ENCODE measurements at regions not wholly inside any gene's neighbourhood (a gene's known extent, or its start where the extent isn't known, plus 50 kb on each side); places are given as distances from the start of the nearest gene placed in this dataset.
"Not testable (repeated sequence)": the region's sequence is repeated elsewhere in the genome, so short reads cannot be mapped to it uniquely, and the experiment has no call there.

DNA sequence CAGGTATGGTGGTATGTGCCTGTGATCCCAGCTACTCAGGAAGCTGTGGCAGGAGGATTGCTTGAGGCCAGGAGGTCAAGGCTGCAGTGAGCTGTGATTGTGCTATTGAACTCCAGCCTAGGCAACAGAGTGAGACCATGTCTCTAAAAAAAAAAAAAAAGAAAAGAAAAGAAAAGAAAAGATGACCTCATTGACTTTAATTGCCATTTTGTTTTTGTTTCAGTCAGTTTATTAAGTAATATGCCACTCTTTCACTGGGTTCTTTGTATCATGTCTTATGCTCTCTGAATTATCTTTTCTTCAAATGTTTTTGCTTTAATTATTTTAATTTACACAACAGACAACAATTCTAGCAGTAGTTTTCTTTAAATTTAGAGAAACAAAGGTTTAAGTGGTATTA, 293.8 kb downstream of the TSHZ3 start:
- no peaks in the 10 kb centered on the region for H3K4me1 ChIP-seq (ENCODE audit: insufficient read depth)
- H3K4me3 ChIP-seq (ENCODE audit: low read depth, low read length) = no peak overlapping the region
- no peaks in the 10 kb centered on the region for H3K36me3 ChIP-seq (ENCODE audit: insufficient read depth)
- no peak for DNase-seq (ENCODE audit: extremely low spot score)
- no peak overlapping the region for H3K27ac ChIP-seq (ENCODE audit: low read depth)

DNA sequence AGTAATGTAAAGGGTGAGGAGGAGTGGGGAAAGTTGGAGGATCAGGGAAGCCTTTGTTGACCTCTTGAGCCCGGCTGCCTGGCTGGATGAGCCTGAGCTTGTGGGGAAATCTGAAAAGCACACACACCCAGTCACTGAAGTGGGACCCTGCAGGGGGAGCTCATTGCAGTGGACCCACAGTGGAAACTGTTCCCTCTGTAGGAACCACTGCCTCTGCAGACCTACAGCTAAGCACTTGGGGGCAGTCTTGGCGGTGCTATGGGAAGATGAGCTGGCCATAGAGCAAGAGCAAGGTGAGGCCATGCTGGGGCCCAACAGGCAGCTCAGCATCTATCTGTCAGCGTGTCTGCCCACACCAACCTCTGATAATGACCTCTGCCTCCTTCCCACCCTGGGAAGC, 294.8 kb downstream of the TSHZ3 start:
- WGBS = 33% methylated on average over 3 of the region's 3 CpGs
- DNase-seq (ENCODE audit: extremely low spot score) = no peak

DNA sequence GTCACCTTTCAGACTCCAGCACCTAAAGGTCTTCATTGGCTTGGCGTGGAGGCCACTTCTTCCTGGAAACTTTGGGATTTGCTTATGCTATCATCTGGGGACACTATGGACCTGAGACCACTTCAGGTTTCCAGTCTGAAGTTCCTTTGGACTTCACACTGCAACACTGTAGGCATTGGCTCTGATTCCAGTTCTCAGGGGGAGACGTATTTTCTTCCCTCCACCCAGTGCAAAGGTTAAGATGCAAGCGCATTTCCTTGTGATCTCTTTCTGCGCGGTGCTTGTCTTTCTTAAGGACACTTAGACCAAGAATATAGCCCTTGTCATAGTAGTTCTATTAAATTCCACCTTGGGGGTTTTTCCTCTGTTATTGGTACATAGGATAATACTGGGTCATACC, 299.8 kb downstream of the TSHZ3 start:
- WGBS = 93% methylated on average over 5 of the region's 5 CpGs
- no peak for DNase-seq (ENCODE audit: extremely low spot score)
- Histone ChIP-seq H3K4me3 (ENCODE audit: low read depth, low read length) (no peak overlapping the region), H3K4me1 (ENCODE audit: insufficient read depth) (no peaks in the 10 kb centered on the region), H3K27ac (ENCODE audit: low read depth) (no peak overlapping the region), H3K36me3 (ENCODE audit: insufficient read depth) (no peaks in the 10 kb centered on the region)

More for the DNA sequence above, 294.8 kb downstream of the TSHZ3 start:
- H3K4me3 ChIP-seq (ENCODE audit: low read depth, low read length) = no peak overlapping the region
- no peaks in the 10 kb centered on the region for H3K4me1 ChIP-seq (ENCODE audit: insufficient read depth)
- H3K36me3 ChIP-seq (ENCODE audit: insufficient read depth) = no peaks in the 10 kb centered on the region
- H3K27ac ChIP-seq (ENCODE audit: low read depth) = no peak overlapping the region

DNA sequence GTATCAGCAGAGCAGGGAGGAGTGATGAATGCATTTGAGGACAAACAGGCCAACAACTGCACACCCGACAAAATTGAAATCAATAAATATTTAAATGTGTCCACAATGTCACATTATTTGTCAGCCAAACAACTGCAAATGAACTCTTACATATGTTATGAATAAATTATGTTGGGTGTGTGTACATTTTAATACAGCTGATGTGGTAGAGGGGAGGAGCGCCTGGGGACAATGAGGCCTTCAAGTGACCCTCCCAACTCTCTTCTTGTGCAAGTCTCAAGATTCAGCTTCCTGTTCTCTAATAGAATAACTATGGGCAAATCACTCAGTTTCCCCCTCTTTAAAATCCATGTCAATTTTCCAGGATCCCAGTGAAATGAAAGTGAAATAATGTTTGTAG, 303.2 kb downstream of the TSHZ3 start:
- 91% methylated on average over 2 of the region's 2 CpGs for WGBS
- Histone ChIP-seq H3K4me3 (ENCODE audit: low read depth, low read length) (no peak overlapping the region), H3K36me3 (ENCODE audit: insufficient read depth) (no peaks in the 10 kb centered on the region), H3K27ac (ENCODE audit: low read depth) (no peak overlapping the region), H3K4me1 (ENCODE audit: insufficient read depth) (no peaks in the 10 kb centered on the region)
- DNase-seq (ENCODE audit: extremely low spot score) = no peak

DNA sequence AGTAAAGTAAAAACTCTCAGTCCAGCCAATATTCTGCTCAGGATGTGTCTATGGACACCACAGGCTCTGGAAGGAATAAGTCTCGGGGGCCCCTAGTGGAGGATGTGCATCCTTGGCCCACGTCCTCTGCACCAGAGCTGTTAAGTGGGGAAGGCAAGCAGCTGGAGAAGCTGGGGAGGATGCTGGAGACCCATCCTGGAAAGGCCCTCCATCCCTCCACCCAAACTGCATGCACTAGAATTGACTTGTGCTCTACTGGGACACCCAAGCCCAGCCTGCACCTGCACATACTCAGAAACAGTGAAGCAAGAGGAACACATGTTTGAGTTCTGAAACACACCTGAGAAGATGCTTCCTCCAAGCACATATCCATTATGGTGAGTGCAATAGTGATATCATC, 307.8 kb downstream of the TSHZ3 start:
- WGBS = 93% methylated on average over 2 of the region's 2 CpGs
- H3K4me1 ChIP-seq (ENCODE audit: insufficient read depth) = no peaks in the 10 kb centered on the region
- no peaks in the 10 kb centered on the region for H3K36me3 ChIP-seq (ENCODE audit: insufficient read depth)

DNA sequence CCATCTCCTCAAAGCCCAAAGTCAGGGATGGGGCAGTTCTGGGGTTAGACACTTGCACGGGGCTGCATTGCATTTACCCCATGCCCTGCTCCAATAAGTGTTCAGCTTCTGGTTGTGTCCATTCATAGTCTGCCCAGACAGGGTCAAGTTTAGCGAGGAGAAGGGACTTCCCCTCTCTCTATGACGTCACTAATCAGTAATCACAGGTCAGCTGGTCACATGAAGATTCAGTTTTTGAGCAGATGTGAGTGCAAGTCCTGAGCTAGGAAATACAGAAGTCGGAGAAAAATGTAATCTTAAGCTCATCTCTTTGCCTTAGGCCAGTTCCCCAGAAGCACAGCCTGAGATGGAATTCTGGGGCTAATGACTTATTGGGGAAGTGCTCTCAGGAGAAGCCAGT, 310.1 kb downstream of the TSHZ3 start:
- WGBS = 68% methylated on average over 4 of the region's 4 CpGs
- no peaks in the 10 kb centered on the region for H3K4me1 ChIP-seq (ENCODE audit: insufficient read depth)
- DNase-seq (ENCODE audit: extremely low spot score) = no peak
- no peak overlapping the region for H3K27ac ChIP-seq (ENCODE audit: low read depth)
- H3K36me3 ChIP-seq (ENCODE audit: insufficient read depth) = no peaks in the 10 kb centered on the region
- no peak overlapping the region for H3K4me3 ChIP-seq (ENCODE audit: low read depth, low read length)

More for the DNA sequence above, 307.8 kb downstream of the TSHZ3 start:
- no peak for DNase-seq (ENCODE audit: extremely low spot score)
- H3K4me3 ChIP-seq (ENCODE audit: low read depth, low read length) = no peak overlapping the region
- H3K27ac ChIP-seq (ENCODE audit: low read depth) = no peak overlapping the region

DNA sequence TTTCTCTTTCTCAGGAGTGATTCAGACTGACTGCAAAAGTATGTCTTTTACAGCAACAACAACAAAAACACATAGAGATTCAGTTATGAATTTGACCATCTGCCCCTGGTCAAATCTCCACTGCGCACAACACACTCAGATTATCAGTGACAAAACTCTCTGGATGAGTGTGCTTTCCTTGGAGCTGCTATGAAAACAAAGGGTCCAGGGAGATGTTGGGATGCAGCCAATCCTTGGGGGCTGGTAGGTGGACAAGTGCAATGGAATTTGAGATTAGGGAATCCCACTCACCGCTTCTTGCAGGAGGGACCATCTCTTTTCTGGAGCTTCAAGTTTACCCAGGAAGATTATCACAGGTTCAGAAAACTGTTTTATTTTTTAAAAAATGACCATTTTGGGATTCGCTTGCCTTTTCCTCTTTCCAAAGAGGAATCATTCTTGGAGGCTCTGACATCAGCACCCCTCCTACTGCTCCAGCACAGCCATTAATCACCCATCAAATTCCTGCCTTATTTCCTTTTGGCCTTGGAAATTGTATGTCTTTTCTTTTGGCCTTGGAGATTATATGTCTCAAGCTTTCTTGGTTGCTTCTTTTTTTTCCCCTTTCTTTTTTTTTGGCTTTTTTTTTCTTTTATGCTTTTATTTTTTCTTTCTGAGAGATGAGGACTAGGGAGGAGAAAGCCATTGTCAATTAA, 311.8 kb downstream of the TSHZ3 start:
- DNase-seq (ENCODE audit: extremely low spot score) = no peak
- Histone ChIP-seq H3K4me1 (ENCODE audit: insufficient read depth) (no peaks in the 10 kb centered on the region), H3K27ac (ENCODE audit: low read depth) (no peak overlapping the region), H3K4me3 (ENCODE audit: low read depth, low read length) (no peak overlapping the region), H3K36me3 (ENCODE audit: insufficient read depth) (no peaks in the 10 kb centered on the region)
- WGBS = 62% methylated on average over 3 of the region's 3 CpGs

DNA sequence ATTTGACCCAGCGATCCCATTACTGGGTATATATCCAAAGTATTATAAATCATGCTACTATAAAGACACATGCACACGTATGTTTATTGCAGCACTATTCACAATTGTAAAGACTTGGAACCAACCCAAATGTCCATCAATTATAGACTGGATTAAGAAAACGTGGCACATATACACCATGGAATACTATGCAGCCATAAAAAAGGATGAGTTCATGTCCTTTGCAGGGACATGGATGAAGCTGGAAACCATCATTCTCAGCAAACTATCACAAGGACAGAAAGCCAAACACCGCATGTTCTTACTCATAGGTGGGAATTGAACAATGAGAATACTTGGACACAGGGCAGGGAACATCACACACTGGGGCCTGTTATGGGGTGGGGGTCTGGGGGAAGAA, 317.8 kb downstream of the TSHZ3 start:
- WGBS = 91% methylated on average over 4 of the region's 4 CpGs
- not testable (repeated sequence) for H3K4me1 ChIP-seq (ENCODE audit: insufficient read depth); DNase-seq (ENCODE audit: extremely low spot score); H3K27ac ChIP-seq (ENCODE audit: low read depth); H3K4me3 ChIP-seq (ENCODE audit: low read depth, low read length); H3K36me3 ChIP-seq (ENCODE audit: insufficient read depth)

DNA sequence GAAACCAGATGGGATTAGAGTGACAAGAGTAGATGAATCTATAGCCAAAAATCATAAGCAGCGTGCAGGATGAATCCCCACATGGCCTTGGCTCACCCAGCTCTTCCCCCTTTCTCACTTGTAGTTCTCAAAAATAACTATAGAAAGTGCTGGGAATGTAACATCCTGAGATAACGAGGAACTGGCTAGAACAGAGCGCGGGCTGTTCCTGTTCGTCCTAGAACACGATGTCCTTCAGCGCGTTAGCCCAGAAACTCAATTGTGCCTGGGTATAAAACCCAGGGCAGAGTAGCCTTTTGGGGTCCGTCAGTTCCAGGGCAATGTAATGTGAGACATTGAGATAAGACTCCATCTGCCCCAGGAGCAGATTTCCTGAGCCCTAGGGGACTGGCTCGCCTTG, 326.2 kb downstream of the TSHZ3 start:
- no peak for DNase-seq (ENCODE audit: extremely low spot score)
- no peaks in the 10 kb centered on the region for H3K36me3 ChIP-seq (ENCODE audit: insufficient read depth)
- H3K4me3 ChIP-seq (ENCODE audit: low read depth, low read length) = no peak overlapping the region
- H3K4me1 ChIP-seq (ENCODE audit: insufficient read depth) = no peaks in the 10 kb centered on the region
- 66% methylated on average over 10 of the region's 10 CpGs for WGBS
- H3K27ac ChIP-seq (ENCODE audit: low read depth) = no peak overlapping the region

DNA sequence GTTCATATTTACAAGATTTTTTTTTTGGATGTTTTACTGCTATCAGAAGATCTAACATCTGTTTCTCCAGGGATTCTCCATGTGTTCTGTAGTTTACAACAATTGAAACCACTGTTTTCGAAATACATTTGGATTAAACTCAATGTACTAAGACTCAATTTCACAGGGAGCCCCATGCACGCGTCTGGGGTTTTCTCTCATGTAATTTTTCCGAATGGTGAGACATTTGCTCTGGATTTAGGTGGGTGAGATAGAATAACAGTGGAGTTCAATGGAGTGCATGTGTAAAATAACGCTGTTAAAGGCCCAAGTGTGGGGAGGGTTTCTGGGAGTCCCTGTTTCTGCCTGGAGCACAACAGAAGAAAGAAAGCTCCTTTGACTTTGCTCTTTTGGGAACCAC, 330.3 kb downstream of the TSHZ3 start:
- WGBS = 70% methylated on average over 5 of the region's 5 CpGs
- Histone ChIP-seq H3K4me3 (ENCODE audit: low read depth, low read length) (no peak overlapping the region), H3K27ac (ENCODE audit: low read depth) (no peak overlapping the region), H3K36me3 (ENCODE audit: insufficient read depth) (no peaks in the 10 kb centered on the region), H3K4me1 (ENCODE audit: insufficient read depth) (no peaks in the 10 kb centered on the region)
- DNase-seq (ENCODE audit: extremely low spot score) = no peak

DNA sequence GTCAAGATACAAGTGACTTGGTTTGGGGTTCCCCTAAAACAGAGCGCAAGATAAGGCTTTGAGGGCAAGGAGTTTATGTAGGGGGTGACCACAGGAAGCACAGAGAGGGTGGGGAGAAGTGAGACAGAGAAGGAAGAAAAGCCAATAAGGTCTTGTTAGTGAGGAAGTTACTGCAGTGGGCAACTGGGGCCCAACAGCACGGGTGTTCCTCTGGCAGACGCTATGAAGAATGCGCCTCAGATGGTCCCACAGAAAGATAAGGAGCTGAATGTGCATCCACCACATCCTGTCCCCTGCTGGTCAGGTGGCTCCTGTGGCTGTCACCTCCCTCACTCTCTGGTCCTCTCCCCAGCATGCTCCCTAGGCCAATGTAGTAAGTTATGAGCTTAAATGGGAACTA, 333.5 kb downstream of the TSHZ3 start:
- Histone ChIP-seq H3K4me1 (ENCODE audit: insufficient read depth) (no peaks in the 10 kb centered on the region), H3K36me3 (ENCODE audit: insufficient read depth) (no peaks in the 10 kb centered on the region), H3K27ac (ENCODE audit: low read depth) (no peak overlapping the region), H3K4me3 (ENCODE audit: low read depth, low read length) (no peak overlapping the region)
- no peak for DNase-seq (ENCODE audit: extremely low spot score)
- 84% methylated on average over 4 of the region's 4 CpGs for WGBS

DNA sequence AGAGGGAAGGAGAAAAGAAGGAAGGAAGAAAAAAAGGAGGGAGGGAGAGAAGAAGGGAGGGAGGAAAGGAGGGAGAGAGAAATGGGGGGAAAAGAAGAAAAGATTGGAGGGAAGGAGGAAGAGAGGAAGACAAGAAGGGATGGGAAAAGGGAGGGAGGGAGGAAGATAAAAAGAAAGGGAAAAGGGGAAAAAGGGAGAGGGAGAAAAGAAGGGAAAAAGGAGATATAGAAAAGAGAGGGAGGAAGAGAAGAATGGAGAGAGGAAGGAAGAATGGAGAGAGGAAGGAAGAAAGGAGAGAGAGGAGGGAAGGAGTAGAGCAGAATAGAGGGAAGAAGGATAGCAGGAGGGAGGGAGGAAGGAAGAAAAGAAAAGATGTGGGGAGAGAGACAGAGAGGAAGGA, 334.6 kb downstream of the TSHZ3 start:
- DNase-seq (ENCODE audit: extremely low spot score) = no peak
- no peaks in the 10 kb centered on the region for H3K36me3 ChIP-seq (ENCODE audit: insufficient read depth)
- no peak overlapping the region for H3K4me3 ChIP-seq (ENCODE audit: low read depth, low read length)

DNA sequence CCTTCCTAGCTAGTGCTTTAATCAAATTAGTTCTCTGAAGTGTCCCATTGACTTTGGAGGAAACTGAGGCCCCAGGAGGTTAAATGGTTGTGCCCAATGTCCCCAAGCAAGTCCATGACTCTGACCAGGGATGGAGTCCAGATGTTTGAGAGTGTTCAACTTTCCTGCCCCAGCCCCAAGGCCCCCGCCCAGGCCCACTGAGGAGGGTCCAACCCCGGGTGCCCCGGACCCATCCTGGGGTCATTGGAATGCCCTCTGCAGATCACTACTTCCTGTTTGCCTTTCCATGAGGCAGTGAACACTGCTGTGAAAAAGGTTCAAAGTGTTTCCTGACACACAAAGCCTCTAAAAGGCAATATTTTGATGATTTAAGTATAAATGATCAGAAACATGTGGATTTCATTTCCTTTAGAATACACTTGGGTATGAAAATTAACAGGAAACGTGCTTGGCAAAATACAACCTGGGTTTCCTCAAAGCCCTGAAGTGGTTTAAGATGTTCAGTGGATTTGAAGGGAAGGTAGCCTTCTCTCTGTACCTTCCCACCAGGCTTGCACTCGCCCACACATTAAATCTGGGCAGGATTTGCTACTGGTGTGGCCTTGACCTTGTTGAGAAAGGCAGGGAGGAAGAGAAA, 335.7 kb downstream of the TSHZ3 start:
- H3K36me3 ChIP-seq (ENCODE audit: insufficient read depth) = no peaks in the 10 kb centered on the region
- H3K27ac ChIP-seq (ENCODE audit: low read depth) = no peak overlapping the region
- DNase-seq (ENCODE audit: extremely low spot score) = no peak
- no peak overlapping the region for H3K4me3 ChIP-seq (ENCODE audit: low read depth, low read length)
- 65% methylated on average over 5 of the region's 5 CpGs for WGBS
- no peaks in the 10 kb centered on the region for H3K4me1 ChIP-seq (ENCODE audit: insufficient read depth)

More for the DNA sequence above, 334.6 kb downstream of the TSHZ3 start:
- Histone ChIP-seq H3K4me1 (ENCODE audit: insufficient read depth) (no peaks in the 10 kb centered on the region), H3K27ac (ENCODE audit: low read depth) (no peak overlapping the region)

DNA sequence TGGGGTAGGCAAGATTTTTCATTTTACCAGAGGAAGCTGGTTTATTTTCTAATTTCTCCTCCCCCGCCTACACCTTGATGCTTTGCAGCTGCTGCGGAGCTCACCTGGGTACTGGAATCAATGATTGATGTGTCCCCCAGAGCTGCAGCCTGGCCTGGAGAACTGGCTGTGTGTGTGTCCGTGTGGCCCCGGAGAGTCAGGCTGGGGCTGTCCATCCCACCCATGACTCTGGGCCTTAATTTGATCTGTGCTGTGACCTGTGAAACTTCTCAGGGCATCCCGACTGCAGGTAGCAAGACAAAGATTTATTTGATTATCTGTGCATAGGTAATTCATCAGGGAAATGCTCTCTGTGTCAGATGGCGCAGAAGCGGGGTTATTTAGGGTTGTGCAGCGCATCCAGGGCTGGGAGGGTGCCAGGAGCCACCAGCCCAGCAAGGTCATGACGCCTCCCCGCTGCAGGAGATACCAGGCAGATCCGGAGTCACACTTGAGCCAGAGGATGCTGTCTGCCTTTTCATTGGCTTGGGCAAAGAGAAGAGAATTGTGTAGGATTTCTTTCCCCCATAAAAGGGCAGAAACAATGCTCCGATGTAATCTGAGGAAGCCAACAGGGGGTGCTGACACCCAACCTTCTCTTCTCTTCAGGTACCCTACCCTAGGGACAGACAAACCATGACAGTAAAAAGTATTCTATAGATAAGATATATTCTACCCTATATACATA, 346.6 kb downstream of the TSHZ3 start:
- no peak overlapping the region for H3K4me3 ChIP-seq (ENCODE audit: low read depth, low read length)
- DNase-seq (ENCODE audit: extremely low spot score) = no peak
- no peaks in the 10 kb centered on the region for H3K4me1 ChIP-seq (ENCODE audit: insufficient read depth)
- no peak overlapping the region for H3K27ac ChIP-seq (ENCODE audit: low read depth)
- 76% methylated on average over 12 of the region's 12 CpGs for WGBS
- no peaks in the 10 kb centered on the region for H3K36me3 ChIP-seq (ENCODE audit: insufficient read depth)

Data from urinary bladder (tissue), 3 donors.